ENCODE measurements at regions not wholly inside any gene's neighbourhood (a gene's known extent, or its start where the extent isn't known, plus 50 kb on each side); places are given as distances from the start of the nearest gene placed in this dataset.

DNA sequence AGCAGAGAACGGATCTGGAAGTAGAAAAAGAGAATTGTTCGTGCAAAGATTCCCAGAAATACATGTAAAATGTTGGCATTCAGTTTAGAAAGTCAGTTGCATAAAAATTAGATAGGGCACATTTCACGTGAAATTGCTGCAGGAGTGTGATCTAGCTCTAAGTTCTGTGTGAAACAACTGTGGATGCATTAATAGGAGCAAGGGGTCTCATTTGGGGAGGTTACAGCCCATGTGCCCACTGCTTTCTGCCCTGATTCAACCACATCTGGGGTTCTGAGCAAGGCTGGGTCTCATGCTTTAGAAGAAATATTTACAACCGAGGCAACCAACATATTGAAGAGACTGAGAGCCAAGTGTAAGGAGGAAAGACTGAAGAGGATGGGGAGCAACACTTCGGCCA, 639.0 kb downstream of the BCOR start:
- TF ChIP-seq, protein P1, sequence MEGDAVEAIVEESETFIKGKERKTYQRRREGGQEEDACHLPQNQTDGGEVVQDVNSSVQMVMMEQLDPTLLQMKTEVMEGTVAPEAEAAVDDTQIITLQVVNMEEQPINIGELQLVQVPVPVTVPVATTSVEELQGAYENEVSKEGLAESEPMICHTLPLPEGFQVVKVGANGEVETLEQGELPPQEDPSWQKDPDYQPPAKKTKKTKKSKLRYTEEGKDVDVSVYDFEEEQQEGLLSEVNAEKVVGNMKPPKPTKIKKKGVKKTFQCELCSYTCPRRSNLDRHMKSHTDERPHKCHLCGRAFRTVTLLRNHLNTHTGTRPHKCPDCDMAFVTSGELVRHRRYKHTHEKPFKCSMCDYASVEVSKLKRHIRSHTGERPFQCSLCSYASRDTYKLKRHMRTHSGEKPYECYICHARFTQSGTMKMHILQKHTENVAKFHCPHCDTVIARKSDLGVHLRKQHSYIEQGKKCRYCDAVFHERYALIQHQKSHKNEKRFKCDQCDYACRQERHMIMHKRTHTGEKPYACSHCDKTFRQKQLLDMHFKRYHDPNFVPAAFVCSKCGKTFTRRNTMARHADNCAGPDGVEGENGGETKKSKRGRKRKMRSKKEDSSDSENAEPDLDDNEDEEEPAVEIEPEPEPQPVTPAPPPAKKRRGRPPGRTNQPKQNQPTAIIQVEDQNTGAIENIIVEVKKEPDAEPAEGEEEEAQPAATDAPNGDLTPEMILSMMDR (IDR thresholded peaks at IDR 0.05 in 2 of 3, conservative IDR thresholded peaks at IDR 0.05 in 1 of 3; ENCODE audit: borderline replicate concordance in 1 of 3, insufficient read depth in 1 of 3, low read depth in 2 of 3, low read length in 2 of 3), result no peak
- no peak for TF ChIP-seq CEBPB (IDR thresholded peaks at IDR 0.05; ENCODE audit: low read depth)
- no peak for TF ChIP-seq RAD21 (IDR thresholded peaks at IDR 0.05; ENCODE audit: low read depth)
- TF ChIP-seq ELF1 (IDR thresholded peaks at IDR 0.05; ENCODE audit: borderline replicate concordance, low read depth), result no peak
- no peak for TF ChIP-seq EZH2 (IDR thresholded peaks at IDR 0.05)

Data from HCT116 (cell line).